Neural cell (in vitro differentiated cells): ENCODE measurements at regions not wholly inside any gene's neighbourhood (a gene's known extent, or its start where the extent isn't known, plus 50 kb on each side); places are given as distances from the start of the nearest gene placed in this dataset.

Experiments used
- POLR2AphosphoS5 ChIP-seq: IDR thresholded peaks from 2 replicates; pipeline ENCODE4 v1.6.1; 2012
- SMC3 ChIP-seq: fragments of 450-650 bp; conservative IDR thresholded peaks from 2 replicates; pipeline ENCODE4 v1.6.1; 2014; ENCODE audit warnings: antibody characterized with exemption, mild to moderate bottlenecking, moderate library complexity; ENCODE audit not compliant: poor library complexity
- TF ChIP-seq, protein P1 (sequence below): fragments of 450-650 bp; IDR thresholded peaks from 2 replicates; pipeline ENCODE4 v1.5.1; 2014; ENCODE audit warnings: antibody characterized with exemption, mild to moderate bottlenecking, moderate library complexity; ENCODE audit not compliant: poor library complexity, severe bottlenecking

DNA sequence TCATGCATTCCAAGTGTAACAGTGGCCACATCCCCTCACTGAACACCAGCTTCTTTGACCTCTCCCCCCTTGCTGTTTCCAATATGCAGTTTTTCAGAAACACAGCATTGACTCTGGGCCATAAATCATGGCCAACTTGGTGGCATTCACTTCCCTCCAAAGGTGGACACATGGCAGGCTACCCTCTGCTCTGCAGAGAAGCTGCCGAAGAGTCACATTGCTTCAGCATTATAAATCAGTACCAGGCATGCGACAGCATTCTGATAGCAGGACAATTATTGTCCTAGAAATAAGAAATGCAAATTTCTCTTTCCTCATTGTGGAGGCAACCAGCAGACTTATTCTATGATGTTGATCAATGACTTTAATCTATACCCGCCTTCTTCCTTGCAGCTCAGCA lies 475.4 kb upstream of the GHITM start:
- TF ChIP-seq POLR2AphosphoS5 (no peak), SMC3 (no peak)
- TF ChIP-seq, protein P1, sequence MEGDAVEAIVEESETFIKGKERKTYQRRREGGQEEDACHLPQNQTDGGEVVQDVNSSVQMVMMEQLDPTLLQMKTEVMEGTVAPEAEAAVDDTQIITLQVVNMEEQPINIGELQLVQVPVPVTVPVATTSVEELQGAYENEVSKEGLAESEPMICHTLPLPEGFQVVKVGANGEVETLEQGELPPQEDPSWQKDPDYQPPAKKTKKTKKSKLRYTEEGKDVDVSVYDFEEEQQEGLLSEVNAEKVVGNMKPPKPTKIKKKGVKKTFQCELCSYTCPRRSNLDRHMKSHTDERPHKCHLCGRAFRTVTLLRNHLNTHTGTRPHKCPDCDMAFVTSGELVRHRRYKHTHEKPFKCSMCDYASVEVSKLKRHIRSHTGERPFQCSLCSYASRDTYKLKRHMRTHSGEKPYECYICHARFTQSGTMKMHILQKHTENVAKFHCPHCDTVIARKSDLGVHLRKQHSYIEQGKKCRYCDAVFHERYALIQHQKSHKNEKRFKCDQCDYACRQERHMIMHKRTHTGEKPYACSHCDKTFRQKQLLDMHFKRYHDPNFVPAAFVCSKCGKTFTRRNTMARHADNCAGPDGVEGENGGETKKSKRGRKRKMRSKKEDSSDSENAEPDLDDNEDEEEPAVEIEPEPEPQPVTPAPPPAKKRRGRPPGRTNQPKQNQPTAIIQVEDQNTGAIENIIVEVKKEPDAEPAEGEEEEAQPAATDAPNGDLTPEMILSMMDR: no peak
